C4-2B (cell line): ENCODE measurements at regions not wholly inside any gene's neighbourhood (a gene's known extent, or its start where the extent isn't known, plus 50 kb on each side); places are given as distances from the start of the nearest gene placed in this dataset.

Experiments used
- H3K27ac ChIP-seq: fragments of 450-650 bp; 2 replicates; pipeline ENCODE4 v1.5.1; 2017
- CTCF ChIP-seq: fragments of 450-650 bp; conservative IDR thresholded peaks from 2 replicates; pipeline ENCODE4 v1.5.1; 2017; ENCODE audit warnings: mild to moderate bottlenecking
- ZFX ChIP-seq: fragments of 450-650 bp; IDR thresholded peaks from 2 replicates; pipeline ENCODE4 v1.6.1; 2017

- TF ChIP-seq CTCF (no peak), ZFX (no peak)
- no peak overlapping the region for H3K27ac ChIP-seq
These were observed 112.6 kb downstream of the HSPH1 start for GRCh38 chr13:31049083-31049482.

- TF ChIP-seq CTCF (no peak), ZFX (no peak)
- H3K27ac ChIP-seq: no peak overlapping the region
These were observed 113.2 kb downstream of the HSPH1 start for GRCh38 chr13:31048521-31048920.

GRCh38 chr13:31046711-31047279 is 114.3 kb downstream of the TEX26 start:
- H3K27ac ChIP-seq: no peak overlapping the region
- TF ChIP-seq ZFX: no peak

- TF ChIP-seq ZFX (no peak), CTCF (no peak)
- no peak overlapping the region for H3K27ac ChIP-seq
These were observed 113.0 kb downstream of the TEX26 start for GRCh38 chr13:31045286-31046081.

- H3K27ac ChIP-seq: no peak overlapping the region
- TF ChIP-seq ZFX (no peak), CTCF (peak; percentile 100)
These were observed 112.2 kb downstream of the TEX26 start for GRCh38 chr13:31044364-31045285.

- H3K27ac ChIP-seq: no peak overlapping the region
- TF ChIP-seq CTCF (0 out of 2 replicates have a peak, but pooled peaks have one; percentile 75), ZFX (no peak)
These were observed 111.5 kb downstream of the TEX26 start for GRCh38 chr13:31043957-31044356.

GRCh38 chr13:31042481-31043165 is 110.2 kb downstream of the TEX26 start:
- TF ChIP-seq ZFX: no peak
- no peak for TF ChIP-seq CTCF
- no peak overlapping the region for H3K27ac ChIP-seq
